ENCODE measurements at regions not wholly inside any gene's neighbourhood (a gene's known extent, or its start where the extent isn't known, plus 50 kb on each side); places are given as distances from the start of the nearest gene placed in this dataset.

DNA sequence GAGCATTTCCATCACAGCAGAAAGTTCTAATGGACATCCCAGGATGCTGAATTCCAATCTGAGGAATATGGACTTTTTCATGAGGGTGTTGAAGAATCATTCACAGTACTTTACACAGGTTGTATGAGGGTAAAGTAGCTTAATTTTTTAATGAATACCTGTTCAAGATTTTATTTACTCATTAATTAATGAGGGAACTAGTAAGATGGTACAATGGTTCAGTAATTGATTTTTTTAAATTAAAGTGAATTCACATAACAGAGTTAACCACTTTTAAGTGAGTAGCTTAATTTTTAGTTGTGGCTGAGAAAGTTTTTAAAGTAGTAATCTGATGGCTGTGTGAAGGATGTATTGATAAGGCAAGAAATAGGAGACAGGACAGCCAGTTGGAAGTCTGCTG lies 266.5 kb downstream of the GFRA1 start:
- CTCF ChIA-PET = no interaction called here

DNA sequence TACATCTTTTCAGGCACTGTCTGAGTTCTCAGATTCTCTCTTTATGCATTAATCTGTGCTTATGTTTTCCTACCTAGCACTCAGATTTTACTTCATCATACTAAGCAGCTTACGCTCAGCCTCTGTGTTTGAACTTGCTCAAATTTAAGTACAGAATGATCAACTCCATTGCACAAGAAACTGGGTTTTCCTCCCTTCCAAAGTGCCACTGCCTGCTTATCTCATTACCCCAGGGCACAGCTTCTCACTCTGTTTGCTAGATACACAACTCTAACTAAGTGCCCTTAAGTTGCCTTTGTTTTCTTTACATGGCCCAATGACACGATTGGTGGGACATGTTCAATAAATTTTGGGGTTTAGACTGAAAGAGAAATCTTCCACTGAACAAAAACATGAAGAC lies 267.7 kb downstream of the GFRA1 start:
- DNase-seq (no peak), ATAC-seq (no peak)
- no peaks in the 10 kb centered on the region for H3K4me1 Mint-ChIP-seq
- CTCF ChIA-PET = interaction anchor here (0.6 to 1.5 kb wide), 2 partner anchors 10 to 1043 kb away, joined by 4 read pairs; no protein-coding TSS in a partner anchor
- H3K27me3 Mint-ChIP-seq = no peaks in the 10 kb centered on the region
- peaks cover 1% of the 10 kb centered on the region for H3K9me3 Mint-ChIP-seq (ENCODE audit: low read depth)
- no peaks in the 10 kb centered on the region for H3K36me3 Mint-ChIP-seq (ENCODE audit: low read depth)
- H3K27ac Mint-ChIP-seq = no peak overlapping the region
- POLR2A ChIA-PET = no interaction called here
- H3K4me3 Mint-ChIP-seq = no peak overlapping the region
- intact Hi-C loops (cut with DNase I, micrococcal nuclease) = no loop called here

More for the DNA sequence above, 266.5 kb downstream of the GFRA1 start:
- H3K27me3 Mint-ChIP-seq = no peaks in the 10 kb centered on the region
- intact Hi-C loops (cut with DNase I, micrococcal nuclease) = no loop called here
- POLR2A ChIA-PET = no interaction called here
- no peaks in the 10 kb centered on the region for H3K36me3 Mint-ChIP-seq (ENCODE audit: low read depth)
- H3K9me3 Mint-ChIP-seq (ENCODE audit: low read depth) = peaks cover 1% of the 10 kb centered on the region
- H3K4me3 Mint-ChIP-seq = no peak overlapping the region
- ATAC-seq (no peak), DNase-seq (no peak)
- H3K4me1 Mint-ChIP-seq = no peaks in the 10 kb centered on the region
- H3K27ac Mint-ChIP-seq = no peak overlapping the region

DNA sequence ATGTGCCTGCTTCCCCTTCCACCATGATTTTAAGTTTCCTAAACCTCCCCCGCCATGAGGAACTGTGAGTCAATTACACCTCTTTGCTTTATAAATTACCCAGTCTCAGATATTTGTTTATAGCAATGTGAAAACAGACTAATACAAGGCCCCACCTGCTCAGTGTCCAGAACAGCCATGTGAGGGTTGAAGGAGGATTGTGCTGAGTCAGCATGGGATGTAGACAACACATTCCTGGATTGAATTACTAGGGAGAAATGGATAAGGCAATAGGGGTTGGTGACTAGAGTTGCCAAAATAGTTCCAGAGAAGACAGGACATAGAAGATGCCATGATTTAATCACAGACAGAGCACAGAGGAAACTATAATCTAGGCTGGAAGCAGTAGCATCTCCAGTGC lies 270.3 kb downstream of the GFRA1 start:
- H3K4me3 Mint-ChIP-seq = no peak overlapping the region
- ChIA-PET POLR2A (no interaction called here), CTCF (no interaction called here)
- no peak for DNase-seq
- no peaks in the 10 kb centered on the region for H3K27me3 Mint-ChIP-seq
- no peak for ATAC-seq
- intact Hi-C loops (cut with DNase I, micrococcal nuclease) = no loop called here
- H3K4me1 Mint-ChIP-seq = no peaks in the 10 kb centered on the region
- no peaks in the 10 kb centered on the region for H3K36me3 Mint-ChIP-seq (ENCODE audit: low read depth)
- no peak overlapping the region for H3K27ac Mint-ChIP-seq
- H3K9me3 Mint-ChIP-seq (ENCODE audit: low read depth) = peaks cover 1% of the 10 kb centered on the region

DNA sequence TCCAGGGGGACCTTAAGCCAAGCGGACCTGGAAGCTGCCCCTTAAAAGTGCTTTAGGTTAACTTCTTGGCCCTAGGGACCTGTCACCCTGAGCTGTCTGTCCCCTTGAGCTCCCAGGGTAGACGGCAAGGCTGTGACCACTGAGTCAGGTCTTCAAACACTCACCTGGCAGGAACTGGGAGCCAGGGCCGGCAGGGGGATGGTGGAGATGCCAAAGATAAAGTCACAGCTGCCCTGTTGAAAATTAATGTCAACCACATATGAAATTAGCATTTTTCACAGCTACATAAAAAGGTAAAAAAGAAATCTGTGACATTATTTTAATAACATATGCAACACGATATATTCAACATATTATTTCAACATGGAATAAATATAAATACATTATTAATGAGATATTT lies 271.0 kb downstream of the GFRA1 start:
- H3K4me1 Mint-ChIP-seq = no peaks in the 10 kb centered on the region
- intact Hi-C loops (cut with DNase I, micrococcal nuclease) = no loop called here
- H3K36me3 Mint-ChIP-seq (ENCODE audit: low read depth) = no peaks in the 10 kb centered on the region
- ChIA-PET CTCF (no interaction called here), POLR2A (no interaction called here)
- H3K27ac Mint-ChIP-seq = no peak overlapping the region
- no peaks in the 10 kb centered on the region for H3K27me3 Mint-ChIP-seq
- peaks cover 1% of the 10 kb centered on the region for H3K9me3 Mint-ChIP-seq (ENCODE audit: low read depth)
- no peak overlapping the region for H3K4me3 Mint-ChIP-seq
- DNase-seq (no peak), ATAC-seq (no peak)

GRCh38 chr10:116001262-116001857 lies 271.6 kb downstream of the GFRA1 start:
- Mint-ChIP-seq H3K4me3 (no peak overlapping the region), H3K9me3 (ENCODE audit: low read depth) (peaks cover 1% of the 10 kb centered on the region), H3K4me1 (no peaks in the 10 kb centered on the region), H3K36me3 (ENCODE audit: low read depth) (no peaks in the 10 kb centered on the region), H3K27me3 (no peaks in the 10 kb centered on the region), H3K27ac (no peak overlapping the region)
- DNase-seq = no peak
- no peak for ATAC-seq
- intact Hi-C loops (cut with DNase I, micrococcal nuclease) = no loop called here
- ChIA-PET POLR2A (no interaction called here), CTCF (no interaction called here)

DNA sequence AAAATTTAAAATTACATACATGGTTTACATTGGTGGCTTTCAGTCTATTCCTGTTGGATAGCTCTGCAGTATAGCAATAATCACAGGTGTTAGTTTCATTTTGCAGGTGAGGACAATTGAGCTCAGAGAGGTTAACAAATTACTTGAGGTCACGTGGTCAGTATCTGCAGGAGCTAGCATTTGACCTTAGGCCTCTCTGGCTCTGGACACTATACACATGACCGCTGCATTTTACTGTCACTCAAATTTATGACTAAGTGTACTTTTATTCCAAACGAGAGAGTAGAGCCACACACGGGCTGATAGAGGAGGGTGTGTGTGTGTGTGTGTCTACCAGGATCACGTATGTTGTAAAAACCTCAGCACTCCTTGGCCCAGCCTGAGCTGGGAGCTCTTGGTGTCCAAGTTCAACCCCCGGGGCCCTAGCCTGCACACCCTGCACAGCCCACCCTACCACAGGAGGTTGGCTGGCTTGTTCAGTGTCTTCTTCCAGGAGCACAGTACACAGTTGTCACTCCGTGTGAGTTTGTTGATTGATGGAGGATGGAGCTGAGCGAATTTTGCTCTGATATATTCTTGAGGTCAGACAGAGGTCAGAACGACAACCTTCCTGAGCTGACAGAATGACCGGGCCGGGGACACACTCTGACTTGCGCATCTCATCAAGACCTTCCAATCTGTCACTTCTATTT lies 272.7 kb downstream of the GFRA1 start:
- CTCF ChIA-PET = no interaction called here
- intact Hi-C loops (cut with DNase I, micrococcal nuclease) = no loop called here
- Mint-ChIP-seq H3K4me3 (no peak overlapping the region), H3K27me3 (no peaks in the 10 kb centered on the region), H3K4me1 (no peaks in the 10 kb centered on the region), H3K36me3 (ENCODE audit: low read depth) (no peaks in the 10 kb centered on the region), H3K9me3 (ENCODE audit: low read depth) (peaks cover 1% of the 10 kb centered on the region), H3K27ac (no peak overlapping the region)
- ATAC-seq (no peak), DNase-seq (no peak)
- POLR2A ChIA-PET = no interaction called here

Measured in activated CD4-positive, alpha-beta T cell treated with anti-CD3 and anti-CD28 coated beads for 36 hours (primary cell).